Calu3 (cell line): ENCODE measurements at regions not wholly inside any gene's neighbourhood (a gene's known extent, or its start where the extent isn't known, plus 50 kb on each side); places are given as distances from the start of the nearest gene placed in this dataset.

Experiments used
- BruUV-seq: library from RNA; stranded (reverse); fragments of 400-500 nt; replicated peaks from 2 replicates; lab custom pipeline; 2021; lab: Mats Ljungman, UMichigan
- CTCF ChIA-PET: fragments of 300-600 bp; sonication (Branson Sonifier 250); formaldehyde crosslinking; loops from one replicate; lab custom pipeline; 2022; ENCODE audit warnings: antibody characterized with exemption; lab: Charles Lee
- DNase-seq: peaks from one replicate; pipeline ENCODE4 v3.0.0; 2022
- H3K27ac Mint-ChIP-seq: one replicate; pipeline ENCODE4 v1.8.0; 2022; ENCODE audit warnings: mixed read lengths; ENCODE audit not compliant: unreplicated experiment
- H3K27me3 Mint-ChIP-seq: one replicate; pipeline ENCODE4 v1.8.0; 2022; ENCODE audit warnings: mixed read lengths; ENCODE audit not compliant: unreplicated experiment
- H3K36me3 Mint-ChIP-seq: one replicate; pipeline ENCODE4 v1.8.0; 2022; ENCODE audit warnings: mild to moderate bottlenecking, moderate library complexity, mixed read lengths; ENCODE audit not compliant: insufficient read depth, unreplicated experiment
- H3K4me1 Mint-ChIP-seq: one replicate; pipeline ENCODE4 v1.8.0; 2022; ENCODE audit warnings: mild to moderate bottlenecking, low read depth, mixed read lengths; ENCODE audit not compliant: unreplicated experiment
- H3K4me3 Mint-ChIP-seq: one replicate; pipeline ENCODE4 v1.8.0; 2022; ENCODE audit warnings: mild to moderate bottlenecking, low read depth, moderate library complexity, mixed read lengths; ENCODE audit not compliant: unreplicated experiment
- H3K9me3 Mint-ChIP-seq: one replicate; pipeline ENCODE4 v1.8.0; 2022; ENCODE audit warnings: low read depth, mixed read lengths; ENCODE audit not compliant: unreplicated experiment
- intact Hi-C: fragments of 100-400 bp; cut with micrococcal nuclease; formaldehyde crosslinking; loops from one replicate; pipeline ENCODE4 v1.10.0; 2022; ENCODE audit not compliant: unreplicated experiment
- TF ChIP-seq, protein P1 (sequence below): fragments of 200-600 bp; IDR thresholded peaks from one replicate; pipeline ENCODE4 v1.8.0; 2022; ENCODE audit warnings: antibody characterized with exemption; ENCODE audit not compliant: unreplicated experiment

DNA sequence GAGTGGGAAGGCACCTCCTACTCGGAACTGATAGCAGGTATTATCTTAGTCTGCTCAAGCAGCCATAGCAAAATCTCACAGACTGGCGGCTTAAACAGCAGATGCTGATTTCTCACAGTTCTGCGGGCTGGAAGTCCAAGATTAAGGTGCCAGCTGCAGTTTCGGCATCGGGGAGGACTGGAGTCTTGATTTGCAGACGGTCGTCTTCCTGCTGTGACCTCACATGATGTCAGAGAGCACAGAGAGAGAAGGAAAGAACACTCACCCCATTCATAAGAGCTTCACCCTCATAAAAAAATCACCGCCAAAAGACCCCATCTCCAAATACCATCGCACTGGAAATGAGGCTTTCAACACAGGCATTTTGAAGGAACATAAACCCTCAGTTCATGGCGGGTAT lies 216.5 kb upstream of the PITRM1 start:
- H3K9me3 Mint-ChIP-seq: peaks cover 4% of the 10 kb centered on the region
- BruUV-seq: no TSS peak
- H3K4me1 Mint-ChIP-seq: peaks cover 9% of the 10 kb centered on the region
- no peak for DNase-seq
- no peaks in the 10 kb centered on the region for H3K36me3 Mint-ChIP-seq
- H3K27ac Mint-ChIP-seq: no peak overlapping the region
- TF ChIP-seq, protein P1, sequence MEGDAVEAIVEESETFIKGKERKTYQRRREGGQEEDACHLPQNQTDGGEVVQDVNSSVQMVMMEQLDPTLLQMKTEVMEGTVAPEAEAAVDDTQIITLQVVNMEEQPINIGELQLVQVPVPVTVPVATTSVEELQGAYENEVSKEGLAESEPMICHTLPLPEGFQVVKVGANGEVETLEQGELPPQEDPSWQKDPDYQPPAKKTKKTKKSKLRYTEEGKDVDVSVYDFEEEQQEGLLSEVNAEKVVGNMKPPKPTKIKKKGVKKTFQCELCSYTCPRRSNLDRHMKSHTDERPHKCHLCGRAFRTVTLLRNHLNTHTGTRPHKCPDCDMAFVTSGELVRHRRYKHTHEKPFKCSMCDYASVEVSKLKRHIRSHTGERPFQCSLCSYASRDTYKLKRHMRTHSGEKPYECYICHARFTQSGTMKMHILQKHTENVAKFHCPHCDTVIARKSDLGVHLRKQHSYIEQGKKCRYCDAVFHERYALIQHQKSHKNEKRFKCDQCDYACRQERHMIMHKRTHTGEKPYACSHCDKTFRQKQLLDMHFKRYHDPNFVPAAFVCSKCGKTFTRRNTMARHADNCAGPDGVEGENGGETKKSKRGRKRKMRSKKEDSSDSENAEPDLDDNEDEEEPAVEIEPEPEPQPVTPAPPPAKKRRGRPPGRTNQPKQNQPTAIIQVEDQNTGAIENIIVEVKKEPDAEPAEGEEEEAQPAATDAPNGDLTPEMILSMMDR: no peak
- CTCF ChIA-PET: no interaction called here
- no peak overlapping the region for H3K4me3 Mint-ChIP-seq
- intact Hi-C loops: no loop called here
- H3K27me3 Mint-ChIP-seq: no peaks in the 10 kb centered on the region

DNA sequence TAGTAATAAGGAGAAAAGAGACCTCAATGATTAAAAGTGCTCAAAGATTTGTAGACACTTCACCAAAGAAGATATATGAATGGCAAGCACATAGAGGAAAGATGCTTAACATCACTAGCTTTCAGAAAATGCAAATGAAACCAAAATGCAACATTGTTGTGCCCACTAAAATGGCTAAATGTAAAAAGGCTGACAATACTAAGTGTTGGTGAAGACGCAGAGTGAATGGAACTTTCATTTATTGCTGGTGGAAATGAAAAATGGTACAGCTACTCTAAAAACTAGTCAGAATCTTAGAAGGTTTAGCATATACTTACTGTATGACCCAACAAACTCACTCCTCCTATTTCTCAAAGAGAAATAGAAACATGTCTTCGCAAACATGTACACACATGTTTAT lies 212.9 kb upstream of the PITRM1 start:
- CTCF ChIA-PET: no interaction called here

GRCh38 chr10:3382092-3382491 lies 209.5 kb upstream of the PITRM1 start:
- BruUV-seq: no TSS peak
- Mint-ChIP-seq H3K4me3 (no peak overlapping the region), H3K4me1 (no peaks in the 10 kb centered on the region), H3K27ac (no peak overlapping the region), H3K9me3 (peaks cover 6% of the 10 kb centered on the region), H3K36me3 (no peaks in the 10 kb centered on the region), H3K27me3 (no peaks in the 10 kb centered on the region)
- intact Hi-C loops: no loop called here
- CTCF ChIA-PET: no interaction called here
- TF ChIP-seq, protein P1: no peak
- DNase-seq: no peak

More for the DNA sequence above, 212.9 kb upstream of the PITRM1 start:
- Mint-ChIP-seq H3K27me3 (no peaks in the 10 kb centered on the region), H3K4me1 (no peaks in the 10 kb centered on the region), H3K36me3 (no peaks in the 10 kb centered on the region), H3K9me3 (peaks cover 6% of the 10 kb centered on the region), H3K27ac (no peak overlapping the region), H3K4me3 (no peak overlapping the region)
- BruUV-seq: no TSS peak
- intact Hi-C loops: no loop called here
- TF ChIP-seq, protein P1: no peak
- DNase-seq: no peak

GRCh38 chr10:3380406-3381050 lies 207.9 kb upstream of the PITRM1 start:
- Mint-ChIP-seq H3K27me3 (peaks cover 11% of the 10 kb centered on the region), H3K27ac (no peak overlapping the region), H3K4me3 (no peak overlapping the region), H3K9me3 (peaks cover 6% of the 10 kb centered on the region), H3K36me3 (no peaks in the 10 kb centered on the region), H3K4me1 (no peaks in the 10 kb centered on the region)
- intact Hi-C loops: no loop called here
- no peak for DNase-seq
- TF ChIP-seq, protein P1: no peak
- CTCF ChIA-PET: no interaction called here
- BruUV-seq: no TSS peak
